BJ (cell line): ENCODE measurements at regions not wholly inside any gene's neighbourhood (a gene's known extent, or its start where the extent isn't known, plus 50 kb on each side); places are given as distances from the start of the nearest gene placed in this dataset.
"Not testable (repeated sequence)": the region's sequence is repeated elsewhere in the genome, so short reads cannot be mapped to it uniquely, and the experiment has no call there.

Experiments
- CTCF ChIA-PET: fragments of 350-600 bp; formaldehyde crosslinking; extraction: SDS; loops from one replicate; lab custom pipeline; 2021; ENCODE audit warnings: antibody characterized with exemption, inconsistent platforms; lab: Yijun Ruan, JAX
- POLR2A ChIA-PET: fragments of 300-600 bp; sonication (Branson Sonifier 250); formaldehyde crosslinking; extraction: SDS; loops from one replicate; lab custom pipeline; 2021; ENCODE audit warnings: antibody characterized with exemption; lab: Charles Lee
- DNase-seq: peaks from one replicate; pipeline ENCODE4 v3.0.0-alpha.2; 2011; ENCODE audit warnings: low read depth
- H3K27me3 ChIP-seq: 2 replicates; pipeline ENCODE4 v1.6.0; 2011; ENCODE audit warnings: low read length; ENCODE audit not compliant: control insufficient read depth, insufficient read depth
- H3K36me3 ChIP-seq: 2 replicates; pipeline ENCODE4 v1.5.1; 2011; ENCODE audit warnings: low read length; ENCODE audit not compliant: control insufficient read depth, insufficient read depth
- H3K4me3 ChIP-seq: 2 replicates; pipeline ENCODE4 v1.5.1; 2011; ENCODE audit warnings: low read depth, mild to moderate bottlenecking, control low read depth, low read length
- TF ChIP-seq, protein P1 (sequence below): IDR thresholded peaks from 2 replicates; pipeline ENCODE4 v1.5.1; 2011; ENCODE audit warnings: low read depth, mild to moderate bottlenecking, control low read depth, inconsistent platforms, low read length, moderate library complexity; ENCODE audit not compliant: insufficient read depth

DNA sequence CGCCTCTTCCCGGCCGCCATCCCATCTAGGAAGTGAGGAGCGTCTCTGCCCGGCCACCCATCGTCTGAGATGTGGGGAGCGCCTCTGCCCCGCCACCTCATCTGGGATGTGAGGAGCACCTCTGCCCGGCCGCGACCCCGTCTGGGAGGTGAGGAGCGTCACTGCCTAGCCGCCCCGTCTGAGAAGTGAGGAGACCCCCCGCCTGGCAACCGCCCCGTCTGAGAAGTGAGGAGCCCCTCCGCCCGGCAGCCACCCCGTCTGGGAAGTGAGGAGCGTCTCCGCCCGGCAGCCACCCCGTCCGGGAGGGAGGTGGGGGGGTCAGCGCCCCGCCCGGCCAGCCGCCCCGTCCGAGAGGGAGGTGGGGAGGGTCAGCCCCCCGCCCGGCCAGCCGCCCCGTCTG lies 59.7 kb downstream of the ANXA2R start:
- POLR2A ChIA-PET, H3K36me3 ChIP-seq, H3K4me3 ChIP-seq, H3K27me3 ChIP-seq, DNase-seq, CTCF ChIA-PET: not testable (repeated sequence)

DNA sequence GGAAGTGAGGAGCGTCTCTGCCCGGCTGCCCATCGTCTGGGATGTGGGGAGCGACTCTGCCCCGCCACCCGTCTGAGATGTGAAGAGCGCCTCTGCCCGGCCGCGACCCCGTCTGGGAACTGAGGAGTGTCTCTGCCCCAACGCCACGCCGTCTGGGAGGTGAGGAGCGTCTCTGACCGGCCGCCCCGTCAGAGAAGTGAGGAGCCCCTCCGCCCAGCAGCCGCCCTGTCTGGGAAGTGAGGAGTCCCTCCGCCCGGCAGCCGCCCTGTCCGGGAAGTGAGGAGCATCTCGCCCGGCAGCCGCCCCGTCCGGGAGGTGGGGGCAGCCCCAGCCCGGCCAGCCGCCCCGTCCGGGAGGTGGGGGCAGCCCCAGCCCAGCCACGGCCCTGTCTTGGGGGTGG lies 60.9 kb downstream of the ANXA2R start:
- POLR2A ChIA-PET, CTCF ChIA-PET, H3K4me3 ChIP-seq, H3K27me3 ChIP-seq, DNase-seq, H3K36me3 ChIP-seq: not testable (repeated sequence)

DNA sequence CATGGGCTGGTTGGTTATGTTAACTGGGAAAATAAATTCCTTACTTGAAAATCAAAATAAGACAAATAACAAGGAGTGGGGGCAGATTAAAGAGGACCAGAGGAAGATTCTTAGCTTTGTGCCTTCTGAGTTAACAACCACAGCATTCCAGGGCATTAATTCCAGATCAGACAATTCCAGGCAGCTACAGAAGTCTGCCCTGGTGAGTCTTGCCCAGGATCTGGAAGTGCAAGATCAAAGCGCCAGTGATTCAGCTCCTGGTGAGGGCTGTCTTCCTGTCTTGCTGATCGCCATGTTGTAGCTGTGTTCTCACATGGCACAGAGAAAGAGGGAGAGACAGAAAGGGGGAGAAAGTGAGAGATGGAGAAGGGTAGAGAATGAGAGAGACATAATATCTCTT lies 65.6 kb downstream of the ANXA2R start:
- ChIA-PET POLR2A (no interaction called here), CTCF (interaction anchor here (1.3 kb wide), 2 partner anchors 62 to 66 kb away, joined by 3 to 4 read pairs; no protein-coding TSS in a partner anchor)
- no peak for DNase-seq
- Histone ChIP-seq H3K4me3 (no peak overlapping the region), H3K36me3 (no peaks in the 10 kb centered on the region), H3K27me3 (no peaks in the 10 kb centered on the region)
- TF ChIP-seq, protein P1, sequence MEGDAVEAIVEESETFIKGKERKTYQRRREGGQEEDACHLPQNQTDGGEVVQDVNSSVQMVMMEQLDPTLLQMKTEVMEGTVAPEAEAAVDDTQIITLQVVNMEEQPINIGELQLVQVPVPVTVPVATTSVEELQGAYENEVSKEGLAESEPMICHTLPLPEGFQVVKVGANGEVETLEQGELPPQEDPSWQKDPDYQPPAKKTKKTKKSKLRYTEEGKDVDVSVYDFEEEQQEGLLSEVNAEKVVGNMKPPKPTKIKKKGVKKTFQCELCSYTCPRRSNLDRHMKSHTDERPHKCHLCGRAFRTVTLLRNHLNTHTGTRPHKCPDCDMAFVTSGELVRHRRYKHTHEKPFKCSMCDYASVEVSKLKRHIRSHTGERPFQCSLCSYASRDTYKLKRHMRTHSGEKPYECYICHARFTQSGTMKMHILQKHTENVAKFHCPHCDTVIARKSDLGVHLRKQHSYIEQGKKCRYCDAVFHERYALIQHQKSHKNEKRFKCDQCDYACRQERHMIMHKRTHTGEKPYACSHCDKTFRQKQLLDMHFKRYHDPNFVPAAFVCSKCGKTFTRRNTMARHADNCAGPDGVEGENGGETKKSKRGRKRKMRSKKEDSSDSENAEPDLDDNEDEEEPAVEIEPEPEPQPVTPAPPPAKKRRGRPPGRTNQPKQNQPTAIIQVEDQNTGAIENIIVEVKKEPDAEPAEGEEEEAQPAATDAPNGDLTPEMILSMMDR: no peak

DNA sequence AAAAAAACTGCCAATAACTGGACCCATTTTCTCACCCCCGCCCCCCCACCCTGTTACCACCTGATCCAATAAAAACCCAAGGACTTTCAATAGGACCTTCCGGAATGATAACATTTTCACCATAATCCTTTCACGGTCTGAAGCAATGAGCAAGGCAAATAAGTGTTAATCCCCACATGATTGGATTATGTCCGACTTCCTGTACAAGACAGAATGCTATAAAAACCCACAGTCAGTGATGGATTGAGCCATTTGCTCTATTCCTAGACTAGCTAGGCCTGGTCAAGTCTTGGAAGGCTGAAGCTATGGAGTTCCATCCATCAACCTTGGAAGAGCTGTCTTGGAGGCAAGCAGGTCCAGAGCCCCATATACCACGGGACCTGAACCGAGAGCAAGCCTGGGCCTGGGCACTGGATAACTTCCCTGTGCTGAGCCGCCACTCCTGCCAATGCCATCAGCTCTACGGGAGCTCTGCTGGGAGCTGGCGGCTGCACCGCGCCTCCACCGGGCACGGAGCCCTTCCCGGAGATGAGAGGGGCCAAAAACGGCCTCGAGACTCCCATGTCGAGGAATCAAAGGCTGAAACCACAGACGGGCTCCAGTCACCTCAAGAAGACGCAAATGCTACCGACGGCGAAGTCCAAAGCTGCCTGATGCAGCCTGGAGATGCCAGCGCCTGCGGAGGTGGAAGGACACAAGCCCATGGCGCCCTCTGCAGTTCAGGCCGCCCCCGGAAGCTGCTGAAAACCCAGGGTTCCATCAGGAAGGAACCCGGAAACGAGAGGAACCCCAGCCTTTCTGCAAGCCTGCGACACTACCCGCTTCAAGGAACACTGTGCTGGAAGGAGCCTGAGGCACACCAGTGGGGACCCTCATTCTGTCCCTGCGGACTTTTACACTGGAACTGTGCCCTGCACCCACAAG lies 69.2 kb downstream of the ANXA2R start:
- H3K4me3 ChIP-seq: no peak overlapping the region
- POLR2A ChIA-PET: no interaction called here
- DNase-seq: no peak
- no peaks in the 10 kb centered on the region for H3K36me3 ChIP-seq
- CTCF ChIA-PET: interaction anchor here (0.6 to 1.9 kb wide), 8 partner anchors 12 to 282 kb away, joined by 3 to 7 read pairs (median 4); no protein-coding TSS in a partner anchor
- TF ChIP-seq, protein P1: peak; percentile 28; the same call in 1 of the 2 replicates
- no peaks in the 10 kb centered on the region for H3K27me3 ChIP-seq

DNA sequence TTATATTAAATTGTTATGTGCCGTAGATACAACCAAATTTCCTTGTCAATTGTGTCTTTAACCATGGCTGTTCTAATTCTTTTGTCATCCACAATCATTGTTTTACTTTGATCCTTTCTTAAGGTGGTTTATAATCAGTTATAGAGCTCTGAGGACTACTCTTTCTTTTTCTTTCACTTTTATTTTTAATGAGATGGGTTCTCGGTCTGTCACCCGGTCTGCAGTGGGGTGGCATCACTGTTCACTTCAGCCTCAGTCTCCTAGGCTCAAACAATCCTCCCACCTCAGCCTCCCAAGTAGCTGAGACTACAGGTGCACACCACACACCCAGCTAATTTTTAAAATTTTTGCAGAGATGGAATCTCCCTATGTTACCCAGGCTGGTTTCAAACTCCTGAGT lies 74.2 kb downstream of the ANXA2R start:
- POLR2A ChIA-PET: no interaction called here
- CTCF ChIA-PET: interaction anchor here (1.4 to 1.7 kb wide), 2 partner anchors 13 to 64 kb away, joined by 4 to 5 read pairs; no protein-coding TSS in a partner anchor

DNA sequence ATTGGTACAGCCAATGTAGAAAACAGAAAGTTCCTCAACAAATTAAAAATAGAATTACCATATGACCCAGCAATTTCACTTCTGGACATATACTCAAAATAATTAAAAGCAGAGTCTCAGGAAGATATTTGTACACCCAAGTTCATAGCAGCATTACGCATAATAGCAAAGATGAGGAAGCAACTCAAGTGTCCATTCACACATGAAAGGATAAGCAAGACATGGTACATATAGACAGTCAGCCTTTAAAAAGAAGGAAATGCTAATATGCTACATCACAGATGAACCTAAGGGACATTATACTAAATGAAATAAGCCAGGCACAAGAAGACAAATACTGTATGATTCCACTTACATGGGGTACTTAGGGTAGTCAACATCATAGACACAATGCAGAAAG lies 76.7 kb downstream of the ANXA2R start:
- TF ChIP-seq, protein P1: no peak

More for the DNA sequence above, 74.2 kb downstream of the ANXA2R start:
- TF ChIP-seq, protein P1: no peak
- no peaks in the 10 kb centered on the region for H3K36me3 ChIP-seq
- H3K4me3 ChIP-seq: no peak overlapping the region
- no peak for DNase-seq
- no peaks in the 10 kb centered on the region for H3K27me3 ChIP-seq

More for the DNA sequence above, 76.7 kb downstream of the ANXA2R start:
- Histone ChIP-seq H3K36me3 (no peaks in the 10 kb centered on the region), H3K4me3 (no peak overlapping the region), H3K27me3 (no peaks in the 10 kb centered on the region)
- ChIA-PET CTCF (no interaction called here), POLR2A (no interaction called here)
- no peak for DNase-seq
